HEK293T (cell line): ENCODE measurements at regions not wholly inside any gene's neighbourhood (a gene's known extent, or its start where the extent isn't known, plus 50 kb on each side); places are given as distances from the start of the nearest gene placed in this dataset.

Experiments
- CTCF ChIA-PET: fragments of 350-600 bp; formaldehyde crosslinking; extraction: SDS; loops from one replicate; lab custom pipeline; 2021; ENCODE audit warnings: antibody characterized with exemption, inconsistent platforms; lab: Yijun Ruan, JAX
- POLR2A ChIA-PET: fragments of 350-600 bp; formaldehyde crosslinking; extraction: SDS; loops from one replicate; lab custom pipeline; 2020; ENCODE audit warnings: antibody characterized with exemption, inconsistent platforms; lab: Yijun Ruan, JAX
- DNase-seq: peaks from one replicate; pipeline ENCODE4 v3.0.0; 2012; ENCODE audit warnings: mixed read lengths; ENCODE audit errors: extremely low spot score
- ARNT ChIP-seq: fragments of 450-650 bp; IDR thresholded peaks from 2 replicates; pipeline ENCODE4 v1.6.1; 2017; ENCODE audit warnings: mild to moderate bottlenecking
- BHLHE40 ChIP-seq: fragments of 450-650 bp; IDR thresholded peaks from 2 replicates; pipeline ENCODE4 v1.6.1; 2016; ENCODE audit warnings: mild to moderate bottlenecking, moderate library complexity, borderline replicate concordance
- CTBP1 ChIP-seq: fragments of 450-650 bp; IDR thresholded peaks from 2 replicates; pipeline ENCODE4 v1.6.1; 2016; ENCODE audit warnings: borderline replicate concordance
- ELF4 ChIP-seq: fragments of 450-650 bp; IDR thresholded peaks from 2 replicates; pipeline ENCODE4 v1.6.1; 2017; ENCODE audit warnings: antibody characterized with exemption
- FOXA1 ChIP-seq: fragments of 450-650 bp; IDR thresholded peaks from 2 replicates; pipeline ENCODE4 v1.6.1; 2016; ENCODE audit warnings: mild to moderate bottlenecking
- FOXK2 ChIP-seq: fragments of 450-650 bp; IDR thresholded peaks from 2 replicates; pipeline ENCODE4 v1.6.1; 2016; ENCODE audit warnings: mild to moderate bottlenecking
- FOXM1 ChIP-seq: fragments of 450-650 bp; IDR thresholded peaks from 2 replicates; pipeline ENCODE4 v1.6.1; 2017; ENCODE audit warnings: mild to moderate bottlenecking, borderline replicate concordance
- HDGF ChIP-seq: fragments of 450-650 bp; IDR thresholded peaks from 2 replicates; pipeline ENCODE4 v1.6.1; 2017; ENCODE audit warnings: antibody characterized with exemption, borderline replicate concordance
- L3MBTL2 ChIP-seq: fragments of 450-650 bp; conservative IDR thresholded peaks from 2 replicates; pipeline ENCODE4 v1.6.1; 2016; ENCODE audit warnings: mild to moderate bottlenecking
- LEF1 ChIP-seq: fragments of 450-650 bp; IDR thresholded peaks from 2 replicates; pipeline ENCODE4 v1.6.1; 2017; ENCODE audit warnings: mild to moderate bottlenecking, borderline replicate concordance
- NFRKB ChIP-seq: fragments of 450-650 bp; IDR thresholded peaks from 2 replicates; pipeline ENCODE4 v1.6.1; 2016; ENCODE audit warnings: mild to moderate bottlenecking, moderate library complexity
- SP1 ChIP-seq: fragments of 450-650 bp; IDR thresholded peaks from 2 replicates; pipeline ENCODE4 v1.6.1; 2017
- SUZ12 ChIP-seq: fragments of 450-650 bp; IDR thresholded peaks from 2 replicates; pipeline ENCODE4 v1.6.1; 2016; ENCODE audit warnings: mild to moderate bottlenecking
- TARDBP ChIP-seq: fragments of 450-650 bp; IDR thresholded peaks from 2 replicates; pipeline ENCODE4 v1.6.1; 2016
- ZNF384 ChIP-seq: fragments of 450-650 bp; IDR thresholded peaks from 2 replicates; pipeline ENCODE4 v1.6.1; 2016
- TF ChIP-seq, protein P1 (sequence below): fragments of 450-650 bp; IDR thresholded peaks from 2 replicates; pipeline ENCODE4 v1.6.1; 2016

DNA sequence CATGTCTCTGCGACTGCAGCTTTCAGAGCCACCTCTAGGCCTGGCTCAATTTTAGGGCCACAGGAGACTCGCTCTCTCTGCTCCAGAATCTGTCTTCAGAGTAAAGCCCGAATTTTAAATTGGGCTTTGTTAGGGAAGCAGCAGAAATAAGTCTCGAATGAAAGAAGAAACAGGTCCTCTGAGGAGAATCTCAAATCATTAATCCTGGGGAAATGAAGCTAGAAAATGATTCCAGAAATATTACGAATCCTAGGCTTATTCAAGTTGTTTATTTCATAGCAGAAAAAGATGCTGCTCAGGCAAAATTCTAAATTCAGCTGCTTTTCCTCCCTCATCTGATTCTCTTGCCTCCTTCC, 114.2 kb upstream of the THBS1 start:
- POLR2A ChIA-PET = no interaction called here
- CTCF ChIA-PET = no interaction called here
- DNase-seq = no peak

DNA sequence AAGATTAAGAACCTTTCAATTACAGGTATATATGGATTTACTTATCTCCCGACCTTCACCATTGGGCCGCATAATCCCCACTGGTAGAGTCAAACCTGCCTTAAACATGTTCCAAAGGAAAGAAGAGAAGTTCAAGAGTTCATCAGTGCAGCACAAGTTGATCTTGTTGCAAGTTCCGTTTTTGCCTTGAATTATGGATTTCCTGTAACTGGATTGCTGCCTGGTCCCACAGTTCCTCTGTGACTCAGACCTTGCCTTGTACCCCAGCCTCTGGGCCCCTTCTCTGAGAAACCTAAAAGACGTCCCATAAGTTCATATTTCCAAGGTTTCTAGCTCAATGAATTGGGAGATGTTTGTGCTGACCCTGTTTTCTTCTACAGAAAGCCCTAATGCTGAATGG, 112.5 kb upstream of the THBS1 start:
- DNase-seq = no peak
- CTCF ChIA-PET = no interaction called here
- POLR2A ChIA-PET = no interaction called here
- TF ChIP-seq LEF1 (no peak), SUZ12 (no peak), BHLHE40 (no peak), FOXA1 (no peak), ARNT (no peak)
- TF ChIP-seq, protein P1, sequence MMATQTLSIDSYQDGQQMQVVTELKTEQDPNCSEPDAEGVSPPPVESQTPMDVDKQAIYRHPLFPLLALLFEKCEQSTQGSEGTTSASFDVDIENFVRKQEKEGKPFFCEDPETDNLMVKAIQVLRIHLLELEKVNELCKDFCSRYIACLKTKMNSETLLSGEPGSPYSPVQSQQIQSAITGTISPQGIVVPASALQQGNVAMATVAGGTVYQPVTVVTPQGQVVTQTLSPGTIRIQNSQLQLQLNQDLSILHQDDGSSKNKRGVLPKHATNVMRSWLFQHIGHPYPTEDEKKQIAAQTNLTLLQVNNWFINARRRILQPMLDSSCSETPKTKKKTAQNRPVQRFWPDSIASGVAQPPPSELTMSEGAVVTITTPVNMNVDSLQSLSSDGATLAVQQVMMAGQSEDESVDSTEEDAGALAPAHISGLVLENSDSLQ = no peak

More for the DNA sequence above, 114.2 kb upstream of the THBS1 start:
- no peak for TF ChIP-seq FOXK2
- TF ChIP-seq SP1 = no peak
- no peak for TF ChIP-seq TARDBP
- no peak for TF ChIP-seq ELF4
- no peak for TF ChIP-seq ARNT
- no peak for TF ChIP-seq FOXA1
- TF ChIP-seq NFRKB = no peak
- no peak for TF ChIP-seq SUZ12
- TF ChIP-seq CTBP1 = no peak
- no peak for TF ChIP-seq FOXM1
- TF ChIP-seq BHLHE40 = no peak
- TF ChIP-seq, protein P1 = no peak
- no peak for TF ChIP-seq L3MBTL2
- no peak for TF ChIP-seq HDGF
- TF ChIP-seq LEF1 = no peak
- TF ChIP-seq ZNF384 = no peak

DNA sequence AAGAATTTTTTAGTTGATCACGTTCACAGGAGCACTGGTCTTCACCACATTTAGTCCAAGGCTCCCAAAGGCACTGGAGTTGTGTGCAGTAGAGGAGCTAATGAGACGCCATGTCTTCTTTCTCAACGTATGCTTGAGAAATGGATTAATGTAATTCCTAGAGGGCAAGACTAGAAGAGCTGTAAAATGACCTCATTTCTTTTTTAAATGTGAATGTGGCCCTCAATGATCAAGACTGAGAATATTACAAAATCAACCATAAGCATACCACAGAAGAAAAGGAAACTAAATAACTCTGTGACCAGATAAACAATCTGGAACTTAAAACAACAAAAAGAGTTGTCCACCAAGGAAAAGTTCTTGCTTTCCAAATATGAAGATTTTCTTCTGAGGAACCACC, 112.1 kb upstream of the THBS1 start:
- DNase-seq = no peak
- ChIA-PET POLR2A (no interaction called here), CTCF (no interaction called here)
- TF ChIP-seq NFRKB (no peak), BHLHE40 (no peak), FOXA1 (no peak), HDGF (no peak), FOXM1 (no peak), ELF4 (no peak), L3MBTL2 (no peak), TARDBP (no peak), ZNF384 (no peak), CTBP1 (no peak), SUZ12 (no peak), LEF1 (no peak), SP1 (no peak)

DNA sequence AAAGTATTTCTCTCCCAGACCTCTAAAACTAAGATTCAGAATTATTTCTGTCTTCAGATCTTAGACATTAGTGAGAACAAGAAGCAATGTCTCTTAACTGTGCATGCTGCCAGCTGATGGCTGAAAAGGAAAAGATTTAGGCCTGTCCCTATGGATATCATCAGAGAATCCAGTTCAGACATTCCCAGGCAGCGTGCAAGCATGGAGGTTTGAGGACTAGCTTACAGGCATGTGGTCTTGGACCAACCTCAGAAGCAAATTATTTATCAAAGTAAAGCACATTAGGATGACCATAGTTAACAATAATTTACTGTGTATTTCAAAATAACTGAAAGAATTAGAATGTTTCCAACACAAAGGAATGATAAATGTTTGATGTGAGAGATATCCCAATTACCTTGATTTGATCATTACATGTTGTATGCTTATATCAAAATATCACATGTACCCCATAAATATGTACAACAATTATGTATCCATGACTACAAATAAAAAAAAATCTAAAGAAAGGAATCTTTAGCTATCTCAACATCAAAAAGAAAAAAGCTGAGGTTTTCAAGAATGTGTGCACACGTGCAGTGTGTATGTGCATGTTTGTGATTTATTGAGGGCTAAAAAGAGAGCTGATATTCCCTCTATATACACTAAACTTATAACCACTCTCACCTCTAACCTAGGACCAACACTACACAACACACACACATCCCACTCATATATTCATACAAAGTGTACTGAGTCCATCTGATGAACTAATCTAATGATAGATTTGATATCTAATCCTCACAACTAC, 108.9 kb upstream of the THBS1 start:
- CTCF ChIA-PET = no interaction called here
- no peak for TF ChIP-seq CTBP1
- TF ChIP-seq ZNF384 = no peak
- TF ChIP-seq, protein P1 = no peak
- TF ChIP-seq TARDBP = no peak
- TF ChIP-seq SUZ12 = no peak
- TF ChIP-seq NFRKB = no peak
- no peak for TF ChIP-seq LEF1
- TF ChIP-seq L3MBTL2 = no peak
- TF ChIP-seq ARNT = no peak
- TF ChIP-seq HDGF = no peak

DNA sequence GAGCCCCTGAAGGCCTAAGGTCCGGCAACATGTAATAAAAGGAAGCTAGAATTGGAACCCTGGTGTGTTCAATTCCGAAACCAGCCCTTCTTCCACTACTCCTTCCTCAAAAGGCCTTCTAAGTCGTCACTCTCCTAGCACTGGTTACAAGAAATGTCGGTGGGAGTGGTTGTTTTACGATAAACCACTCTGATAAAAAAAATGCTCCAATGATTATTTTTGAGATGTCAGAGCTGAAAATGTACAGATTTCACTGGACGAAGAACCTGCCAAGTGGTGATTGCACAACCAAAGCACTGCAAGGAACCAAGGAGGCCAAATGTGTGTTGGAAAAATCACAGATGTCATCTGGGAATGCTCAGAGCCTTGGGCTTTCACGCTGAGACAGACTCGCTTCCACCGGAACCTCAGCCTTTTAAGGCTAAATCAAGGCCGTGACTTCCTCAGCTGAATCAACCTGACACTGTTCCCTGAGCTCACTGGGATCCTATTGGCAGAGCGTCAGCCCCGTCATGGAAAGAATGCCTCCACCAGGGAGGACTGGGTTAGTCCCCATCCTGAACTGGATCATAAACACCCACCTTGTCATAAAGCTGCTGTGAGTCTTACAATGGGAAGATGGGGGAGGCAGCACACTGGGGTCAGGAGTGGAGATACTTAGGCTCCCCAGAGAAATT, 108.1 kb upstream of the THBS1 start:
- no peak for DNase-seq
- CTCF ChIA-PET = no interaction called here
- POLR2A ChIA-PET = no interaction called here
- TF ChIP-seq FOXA1 = no peak
- TF ChIP-seq FOXK2 = no peak
- no peak for TF ChIP-seq L3MBTL2
- no peak for TF ChIP-seq CTBP1
- no peak for TF ChIP-seq ARNT
- no peak for TF ChIP-seq FOXM1
- TF ChIP-seq LEF1 = no peak
- TF ChIP-seq SP1 = no peak
- TF ChIP-seq SUZ12 = no peak
- TF ChIP-seq BHLHE40 = no peak
- no peak for TF ChIP-seq NFRKB
- no peak for TF ChIP-seq ELF4
- no peak for TF ChIP-seq TARDBP
- TF ChIP-seq, protein P1 = no peak
- no peak for TF ChIP-seq ZNF384
- no peak for TF ChIP-seq HDGF

More for the DNA sequence above, 108.9 kb upstream of the THBS1 start:
- no peak for DNase-seq
- POLR2A ChIA-PET = no interaction called here
